ENCODE measurements at regions not wholly inside any gene's neighbourhood (a gene's known extent, or its start where the extent isn't known, plus 50 kb on each side); places are given as distances from the start of the nearest gene placed in this dataset.

GRCh38 chr2:56473524-56473923 lies 289.7 kb downstream of the CCDC85A start:
- Mint-ChIP-seq H3K4me3 (no peak overlapping the region), H3K27me3 (ENCODE audit: low read depth) (peaks cover 26% of the 10 kb centered on the region), H3K4me1 (peaks cover 4% of the 10 kb centered on the region), H3K9me3 (no peaks in the 10 kb centered on the region), H3K36me3 (no peaks in the 10 kb centered on the region), H3K27ac (no peak overlapping the region)
- no peak for TF ChIP-seq CTCF (IDR thresholded peaks at IDR 0.05; ENCODE audit: unreplicated experiment)
- DNase-seq (ENCODE audit: low spot score in 2 of 2, unreplicated experiment in 2 of 2): no peak

GRCh38 chr2:56474412-56475158 lies 290.8 kb downstream of the CCDC85A start:
- Mint-ChIP-seq H3K27me3 (ENCODE audit: low read depth) (peaks cover 22% of the 10 kb centered on the region), H3K27ac (no peak overlapping the region), H3K36me3 (no peaks in the 10 kb centered on the region), H3K4me1 (peaks cover 4% of the 10 kb centered on the region), H3K9me3 (no peaks in the 10 kb centered on the region), H3K4me3 (no peak overlapping the region)
- no peak for DNase-seq (ENCODE audit: low spot score in 2 of 2, unreplicated experiment in 2 of 2)
- TF ChIP-seq CTCF (IDR thresholded peaks at IDR 0.05; ENCODE audit: unreplicated experiment): no peak

- H3K27ac Mint-ChIP-seq: no peak overlapping the region
- DNase-seq (ENCODE audit: low spot score in 2 of 2, unreplicated experiment in 2 of 2): no peak
- no peaks in the 10 kb centered on the region for H3K36me3 Mint-ChIP-seq
- H3K27me3 Mint-ChIP-seq (ENCODE audit: low read depth): peaks cover 22% of the 10 kb centered on the region
- no peaks in the 10 kb centered on the region for H3K9me3 Mint-ChIP-seq
- no peak overlapping the region for H3K4me3 Mint-ChIP-seq
- peaks cover 4% of the 10 kb centered on the region for H3K4me1 Mint-ChIP-seq
- no peak for TF ChIP-seq CTCF (IDR thresholded peaks at IDR 0.05; ENCODE audit: unreplicated experiment)
Measured at GRCh38 chr2:56475191-56475590, 291.4 kb downstream of the CCDC85A start.

DNA sequence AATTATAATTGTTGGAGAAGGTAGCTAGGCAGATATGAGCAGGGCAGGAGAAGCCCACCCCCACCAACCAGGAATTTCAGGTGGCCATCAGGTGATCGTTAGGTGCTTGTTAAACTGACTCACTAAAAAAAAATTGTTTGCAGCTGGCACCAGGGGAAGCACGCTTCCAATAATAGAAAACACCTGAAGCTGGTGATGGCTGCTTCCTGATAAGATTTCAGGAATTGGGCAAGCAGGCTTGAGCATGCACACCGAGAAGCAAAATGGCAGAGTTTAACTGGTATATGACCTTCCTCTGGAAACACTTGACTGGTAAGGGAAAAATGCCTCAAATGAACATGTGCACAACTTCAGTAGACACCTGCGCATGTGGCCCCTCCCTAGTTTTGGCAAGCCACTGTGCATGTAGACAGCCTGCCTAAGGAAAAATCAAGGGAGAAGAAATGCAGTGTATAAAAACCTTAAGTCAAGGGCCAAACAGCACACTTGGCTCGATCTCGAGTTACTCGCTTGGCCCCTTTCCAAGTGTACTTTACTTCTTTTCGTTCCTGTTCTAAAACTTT lies 292.8 kb downstream of the CCDC85A start:
- Mint-ChIP-seq H3K4me1 (peaks cover 4% of the 10 kb centered on the region), H3K27ac (no peak overlapping the region), H3K4me3 (no peak overlapping the region), H3K9me3 (no peaks in the 10 kb centered on the region), H3K36me3 (no peaks in the 10 kb centered on the region), H3K27me3 (ENCODE audit: low read depth) (peaks cover 22% of the 10 kb centered on the region)
- DNase-seq (ENCODE audit: low spot score in 2 of 2, unreplicated experiment in 2 of 2): no peak
- TF ChIP-seq CTCF (IDR thresholded peaks at IDR 0.05; ENCODE audit: unreplicated experiment): no peak

DNA sequence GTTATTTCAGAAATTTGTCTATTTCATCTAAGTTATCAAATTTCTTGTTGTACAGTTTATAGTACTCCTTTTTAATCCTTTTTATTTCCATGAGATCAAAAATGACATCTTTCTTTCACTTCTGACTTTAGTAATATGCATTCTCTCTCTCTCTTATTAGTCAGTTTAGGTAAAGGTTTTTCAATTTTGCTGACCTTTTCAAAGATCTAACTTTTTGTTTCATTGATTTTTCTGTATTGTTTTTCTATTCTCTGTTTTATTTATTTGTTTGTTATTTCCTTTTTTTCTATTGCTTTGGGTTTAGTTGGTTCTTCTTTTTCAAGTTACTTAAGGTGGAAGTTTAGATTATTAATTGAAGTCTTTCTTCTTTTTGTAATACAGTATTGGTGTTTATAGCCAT lies 294.2 kb downstream of the CCDC85A start:
- H3K27ac Mint-ChIP-seq: no peak overlapping the region
- H3K36me3 Mint-ChIP-seq: no peaks in the 10 kb centered on the region
- no peak for DNase-seq (ENCODE audit: low spot score in 2 of 2, unreplicated experiment in 2 of 2)
- H3K4me1 Mint-ChIP-seq: peaks cover 4% of the 10 kb centered on the region
- no peaks in the 10 kb centered on the region for H3K9me3 Mint-ChIP-seq
- H3K27me3 Mint-ChIP-seq (ENCODE audit: low read depth): peaks cover 20% of the 10 kb centered on the region
- H3K4me3 Mint-ChIP-seq: no peak overlapping the region
- no peak for TF ChIP-seq CTCF (IDR thresholded peaks at IDR 0.05; ENCODE audit: unreplicated experiment)
